ENCODE measurements at regions not wholly inside any gene's neighbourhood (a gene's known extent, or its start where the extent isn't known, plus 50 kb on each side); places are given as distances from the start of the nearest gene placed in this dataset.

DNA sequence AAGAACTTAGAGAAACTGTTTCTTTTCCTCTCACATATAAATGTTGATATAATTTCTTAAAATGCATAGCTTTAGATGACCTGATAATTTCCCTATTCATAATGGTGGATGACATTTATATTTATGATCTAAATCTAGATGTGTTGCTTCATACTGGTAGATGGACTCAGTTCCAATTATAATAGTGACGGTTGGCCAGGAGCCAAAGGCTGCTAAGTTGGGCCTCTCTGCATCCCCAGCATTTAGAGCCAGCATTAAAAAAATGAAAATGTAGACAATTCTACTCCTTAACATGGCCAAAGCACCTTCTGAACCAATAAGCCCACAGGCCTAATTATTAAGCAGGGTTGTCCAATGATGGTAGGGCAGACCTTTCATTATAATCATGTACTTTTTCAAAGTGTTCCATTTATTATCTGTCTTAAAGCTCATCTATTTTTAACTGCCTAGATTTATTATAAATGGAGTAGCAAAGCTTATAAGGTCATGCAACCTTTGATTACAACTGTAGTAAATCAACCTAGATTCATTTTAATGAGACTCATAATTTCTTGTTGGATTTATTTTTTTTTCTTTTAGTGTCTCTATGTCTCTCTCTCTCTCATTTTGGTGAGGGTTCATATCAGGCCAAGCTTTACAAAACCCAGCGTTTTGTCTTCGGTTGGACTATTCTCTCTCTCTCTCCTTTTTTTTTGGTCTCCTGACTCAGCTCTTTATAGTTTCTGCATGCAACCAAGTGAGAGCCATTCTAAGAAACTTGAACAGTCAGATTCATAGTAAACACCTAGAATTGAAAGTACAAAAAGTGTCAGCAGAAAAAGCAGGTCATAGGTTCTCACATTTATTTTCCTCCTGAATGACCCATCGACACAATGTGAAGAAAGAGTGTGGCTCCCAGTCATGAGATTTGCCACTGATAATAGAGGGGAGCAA is 2016.1 kb upstream of the PIK3C3 start:
- Histone ChIP-seq H3K4me3 (ENCODE audit: low read length) (no peak overlapping the region), H3K4me1 (ENCODE audit: insufficient read depth, low read length) (no peaks in the 10 kb centered on the region), H3K9me3 (ENCODE audit: low read length) (no peaks in the 10 kb centered on the region), H3F3A (ENCODE audit: low read length, unreplicated experiment) (no peaks in the 10 kb centered on the region), H3K27ac (ENCODE audit: low read length) (no peak overlapping the region), H3K9ac (ENCODE audit: low read length) (no peak overlapping the region), H3K4me2 (ENCODE audit: low read length) (no peak overlapping the region), H3K9me2 (replicated peaks; ENCODE audit: low read length) (no peaks in the 10 kb centered on the region), H3K27me3 (ENCODE audit: low read length) (no peaks in the 10 kb centered on the region), H2AFZ (ENCODE audit: low read length) (no peak overlapping the region), H4K20me1 (ENCODE audit: low read length) (no peaks in the 10 kb centered on the region), H3K36me3 (ENCODE audit: low read depth, low read length) (no peaks in the 10 kb centered on the region), H3K79me2 (ENCODE audit: low read length) (no peaks in the 10 kb centered on the region)
- TF ChIP-seq EZH2phosphoT487 (IDR thresholded peaks at IDR 0.05; ENCODE audit: borderline replicate concordance, low read length) (no peak), EZH2 (IDR thresholded peaks at IDR 0.05; ENCODE audit: low read length, unreplicated experiment) (no peak)
- TF ChIP-seq, protein P1, sequence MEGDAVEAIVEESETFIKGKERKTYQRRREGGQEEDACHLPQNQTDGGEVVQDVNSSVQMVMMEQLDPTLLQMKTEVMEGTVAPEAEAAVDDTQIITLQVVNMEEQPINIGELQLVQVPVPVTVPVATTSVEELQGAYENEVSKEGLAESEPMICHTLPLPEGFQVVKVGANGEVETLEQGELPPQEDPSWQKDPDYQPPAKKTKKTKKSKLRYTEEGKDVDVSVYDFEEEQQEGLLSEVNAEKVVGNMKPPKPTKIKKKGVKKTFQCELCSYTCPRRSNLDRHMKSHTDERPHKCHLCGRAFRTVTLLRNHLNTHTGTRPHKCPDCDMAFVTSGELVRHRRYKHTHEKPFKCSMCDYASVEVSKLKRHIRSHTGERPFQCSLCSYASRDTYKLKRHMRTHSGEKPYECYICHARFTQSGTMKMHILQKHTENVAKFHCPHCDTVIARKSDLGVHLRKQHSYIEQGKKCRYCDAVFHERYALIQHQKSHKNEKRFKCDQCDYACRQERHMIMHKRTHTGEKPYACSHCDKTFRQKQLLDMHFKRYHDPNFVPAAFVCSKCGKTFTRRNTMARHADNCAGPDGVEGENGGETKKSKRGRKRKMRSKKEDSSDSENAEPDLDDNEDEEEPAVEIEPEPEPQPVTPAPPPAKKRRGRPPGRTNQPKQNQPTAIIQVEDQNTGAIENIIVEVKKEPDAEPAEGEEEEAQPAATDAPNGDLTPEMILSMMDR (conservative IDR thresholded peaks at IDR 0.05; ENCODE audit: low read depth, low read length): no peak
- ATAC-seq (no peak), DNase-seq (no peak)
- CTCF ChIA-PET: no interaction called here
- POLR2A ChIA-PET (ENCODE audit: unreplicated experiment): no interaction called here
- intact Hi-C loops (cut with micrococcal nuclease): no loop called here
- BruUV-seq (replicated peaks): no TSS peak

- no peak overlapping the region for H3K4me3 ChIP-seq (ENCODE audit: low read length)
- intact Hi-C loops (cut with micrococcal nuclease): no loop called here
- no peaks in the 10 kb centered on the region for H3K27me3 ChIP-seq (ENCODE audit: low read length)
- no peaks in the 10 kb centered on the region for H3K79me2 ChIP-seq (ENCODE audit: low read length)
- CTCF ChIA-PET: no interaction called here
- no peaks in the 10 kb centered on the region for H3F3A ChIP-seq (ENCODE audit: low read length, unreplicated experiment)
- no peak overlapping the region for H3K4me2 ChIP-seq (ENCODE audit: low read length)
- no TSS peak for BruUV-seq (replicated peaks)
- H3K27ac ChIP-seq (ENCODE audit: low read length): no peak overlapping the region
- H3K9ac ChIP-seq (ENCODE audit: low read length): no peak overlapping the region
- no peak for DNase-seq
- TF ChIP-seq, protein P1 (conservative IDR thresholded peaks at IDR 0.05; ENCODE audit: low read depth, low read length): no peak
- TF ChIP-seq EZH2phosphoT487 (IDR thresholded peaks at IDR 0.05; ENCODE audit: borderline replicate concordance, low read length): no peak
- TF ChIP-seq EZH2 (IDR thresholded peaks at IDR 0.05; ENCODE audit: low read length, unreplicated experiment): no peak
- no peaks in the 10 kb centered on the region for H3K9me3 ChIP-seq (ENCODE audit: low read length)
- no peaks in the 10 kb centered on the region for H3K4me1 ChIP-seq (ENCODE audit: insufficient read depth, low read length)
- no peaks in the 10 kb centered on the region for H4K20me1 ChIP-seq (ENCODE audit: low read length)
- no peak overlapping the region for H2AFZ ChIP-seq (ENCODE audit: low read length)
- H3K36me3 ChIP-seq (ENCODE audit: low read depth, low read length): no peaks in the 10 kb centered on the region
- no peak for ATAC-seq
- POLR2A ChIA-PET (ENCODE audit: unreplicated experiment): no interaction called here
- H3K9me2 ChIP-seq (replicated peaks; ENCODE audit: low read length): no peaks in the 10 kb centered on the region
Observed at GRCh38 chr18:39935598-39935997, 2019.4 kb upstream of the PIK3C3 start.

DNA sequence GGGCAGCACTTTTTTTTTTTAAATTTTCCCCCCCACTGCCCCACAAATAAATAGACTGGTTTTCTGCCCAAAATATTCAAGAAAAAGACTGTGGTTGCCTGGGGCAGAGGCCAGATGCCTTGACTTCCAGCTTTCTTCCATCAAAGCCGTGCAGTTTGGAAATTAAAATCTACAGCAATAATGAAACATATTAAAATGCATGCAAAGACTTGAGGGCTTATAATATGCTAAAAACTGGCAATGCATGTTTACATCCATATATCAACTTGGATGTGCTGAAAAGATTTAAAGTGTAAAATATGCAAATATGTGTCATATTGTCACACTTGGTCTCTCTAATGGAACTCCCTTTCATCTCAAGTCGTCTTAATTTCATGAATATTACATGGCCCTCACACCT is 2036.2 kb upstream of the PIK3C3 start:
- Histone ChIP-seq H4K20me1 (ENCODE audit: low read length) (no peaks in the 10 kb centered on the region), H2AFZ (ENCODE audit: low read length) (no peak overlapping the region), H3K36me3 (ENCODE audit: low read depth, low read length) (no peaks in the 10 kb centered on the region), H3K9ac (ENCODE audit: low read length) (no peak overlapping the region), H3K4me1 (ENCODE audit: insufficient read depth, low read length) (no peaks in the 10 kb centered on the region), H3K9me3 (ENCODE audit: low read length) (no peaks in the 10 kb centered on the region), H3K27ac (ENCODE audit: low read length) (no peak overlapping the region), H3K4me2 (ENCODE audit: low read length) (no peak overlapping the region), H3K4me3 (ENCODE audit: low read length) (no peak overlapping the region), H3F3A (ENCODE audit: low read length, unreplicated experiment) (no peaks in the 10 kb centered on the region), H3K27me3 (ENCODE audit: low read length) (no peaks in the 10 kb centered on the region), H3K9me2 (replicated peaks; ENCODE audit: low read length) (no peaks in the 10 kb centered on the region), H3K79me2 (ENCODE audit: low read length) (no peaks in the 10 kb centered on the region)
- ATAC-seq: no peak
- DNase-seq: no peak
- CTCF ChIA-PET: no interaction called here
- TF ChIP-seq EZH2phosphoT487 (IDR thresholded peaks at IDR 0.05; ENCODE audit: borderline replicate concordance, low read length): no peak
- TF ChIP-seq, protein P1 (conservative IDR thresholded peaks at IDR 0.05; ENCODE audit: low read depth, low read length): no peak
- no peak for TF ChIP-seq EZH2 (IDR thresholded peaks at IDR 0.05; ENCODE audit: low read length, unreplicated experiment)
- POLR2A ChIA-PET (ENCODE audit: unreplicated experiment): no interaction called here
- intact Hi-C loops (cut with micrococcal nuclease): no loop called here
- no TSS peak for BruUV-seq (replicated peaks)
